ENCODE measurements at regions not wholly inside any gene's neighbourhood (a gene's known extent, or its start where the extent isn't known, plus 50 kb on each side); places are given as distances from the start of the nearest gene placed in this dataset.
A peak's percentile ranks its signal among the peaks of the same experiment; 100 is the strongest.

- Histone ChIP-seq H3K36me3 (no peaks in the 10 kb centered on the region), H3K4me3 (no peak overlapping the region), H3K27ac (no peak overlapping the region), H3K9me3 (no peaks in the 10 kb centered on the region), H3K27me3 (no peaks in the 10 kb centered on the region), H3K4me1 (no peaks in the 10 kb centered on the region)
- WGBS, 5 donors = 47 to 86% (median 75%) methylated on average over 1 of the region's 1 CpG
- peak in 1 of 2 donors; percentile 12 for DNase-seq
- TF ChIP-seq CTCF (IDR thresholded peaks at IDR 0.05) (no peak), EP300 (IDR thresholded peaks at IDR 0.05) (no peak)
- intact Hi-C loops (cut with DNase I; ENCODE audit: low total_unique reads) = no loop called here
These were observed 737.2 kb upstream of the SLIT2 start for GRCh38 chr4:19514276-19515070.

- H3K4me3 ChIP-seq = no peak overlapping the region
- no peak for DNase-seq
- intact Hi-C loops (cut with DNase I; ENCODE audit: low total_unique reads) = no loop called here
- H3K27me3 ChIP-seq = no peaks in the 10 kb centered on the region
- no peak for TF ChIP-seq POLR2A (IDR thresholded peaks at IDR 0.05)
- no peak for TF ChIP-seq POLR2AphosphoS5 (IDR thresholded peaks at IDR 0.05)
- TF ChIP-seq EP300 (IDR thresholded peaks at IDR 0.05) = no peak
- no peak for TF ChIP-seq CTCF (IDR thresholded peaks at IDR 0.05)
- H3K9me3 ChIP-seq = no peaks in the 10 kb centered on the region
- H3K36me3 ChIP-seq = no peaks in the 10 kb centered on the region
- H3K4me1 ChIP-seq = no peaks in the 10 kb centered on the region
- 25 to 58% (median 42%) methylated on average over 1 of the region's 1 CpG for WGBS, 5 donors
- H3K27ac ChIP-seq = no peak overlapping the region
These were observed 739.6 kb upstream of the SLIT2 start for GRCh38 chr4:19512086-19512485.

- Histone ChIP-seq H3K36me3 (no peaks in the 10 kb centered on the region), H3K27ac (no peak overlapping the region), H3K9me3 (no peaks in the 10 kb centered on the region), H3K4me1 (no peaks in the 10 kb centered on the region), H3K4me3 (no peak overlapping the region), H3K27me3 (no peaks in the 10 kb centered on the region)
- intact Hi-C loops (cut with DNase I; ENCODE audit: low total_unique reads) = no loop called here
- TF ChIP-seq POLR2A (IDR thresholded peaks at IDR 0.05) = no peak
- TF ChIP-seq CTCF (IDR thresholded peaks at IDR 0.05) = no peak
- TF ChIP-seq POLR2AphosphoS5 (IDR thresholded peaks at IDR 0.05) = no peak
- no peak for TF ChIP-seq EP300 (IDR thresholded peaks at IDR 0.05)
- no peak for DNase-seq
These were observed 740.7 kb upstream of the SLIT2 start for GRCh38 chr4:19510993-19511392.

GRCh38 chr4:19508442-19508841 is 743.3 kb upstream of the SLIT2 start:
- TF ChIP-seq CTCF (IDR thresholded peaks at IDR 0.05) = no peak
- no peak for TF ChIP-seq POLR2A (IDR thresholded peaks at IDR 0.05)
- TF ChIP-seq EP300 (IDR thresholded peaks at IDR 0.05) = no peak
- no peak for TF ChIP-seq POLR2AphosphoS5 (IDR thresholded peaks at IDR 0.05)
- H3K27me3 ChIP-seq = no peaks in the 10 kb centered on the region
- intact Hi-C loops (cut with DNase I; ENCODE audit: low total_unique reads) = no loop called here
- H3K9me3 ChIP-seq = no peaks in the 10 kb centered on the region
- no peaks in the 10 kb centered on the region for H3K4me1 ChIP-seq
- 72 to 86% (median 77%) methylated on average over 4 of the region's 4 CpGs for WGBS, 5 donors
- H3K4me3 ChIP-seq = no peak overlapping the region
- H3K27ac ChIP-seq = no peak overlapping the region
- no peak for DNase-seq
- H3K36me3 ChIP-seq = no peaks in the 10 kb centered on the region
